B cell (primary cell): ENCODE measurements at regions not wholly inside any gene's neighbourhood (a gene's known extent, or its start where the extent isn't known, plus 50 kb on each side); places are given as distances from the start of the nearest gene placed in this dataset.

ENCODE experiments used
- ATAC-seq: fragments of 200-7000 bp; cut with Tn5 transposase; one replicate; pipeline ENCODE4 v1.10.0; 2021; ENCODE audit warnings: low read depth, mild to moderate bottlenecking, moderate number of reproducible peaks, moderate library complexity
- CTCF ChIA-PET: fragments of 350-600 bp; sonication (Branson Sonifier 250); formaldehyde crosslinking; loops from one replicate; lab custom pipeline; 2021; ENCODE audit warnings: antibody characterized with exemption, inconsistent platforms; lab: Charles Lee
- POLR2A ChIA-PET: fragments of 350-600 bp; sonication (Branson Sonifier 250); formaldehyde crosslinking; loops from one replicate; lab custom pipeline; 2021; ENCODE audit warnings: antibody characterized with exemption; lab: Charles Lee
- DNase-seq: peaks from one replicate; pipeline ENCODE4 v3.0.0; 2013
- H2AFZ ChIP-seq: 2 replicates; pipeline ENCODE4 v1.6.1; 2012; ENCODE audit warnings: mild to moderate bottlenecking, low read depth, low read length; ENCODE audit not compliant: insufficient read depth, poor library complexity, severe bottlenecking
- H3K27ac ChIP-seq, 2 donors: 1 replicate in 1 of 2; 2 replicates in 1 of 2; pipeline ENCODE4 v1.5.1; 2012 to 2013; ENCODE audit warnings: low read length in 2 of 2, mild to moderate bottlenecking in 2 of 2, moderate library complexity in 1 of 2
- H3K27me3 ChIP-seq, 4 experiments: fragments of 200-600 bp in 1 of 4; sonication (generic) in 1 of 4; replicated peaks in 1 of 4; 1 replicate in 2 of 4; 2 replicates in 2 of 4; pipeline versions ENCODE4 v1.6.1 to v1.7.0; 2013 to 2016; ENCODE audit warnings: low read length in 3 of 4, mild to moderate bottlenecking in 2 of 4, mixed read lengths in 1 of 4, moderate library complexity in 1 of 4; ENCODE audit not compliant: insufficient read depth in 4 of 4, control insufficient read depth in 3 of 4; ENCODE audit errors: control extremely low read depth in 1 of 4
- H3K36me3 ChIP-seq, 2 experiments: replicated peaks in 1 of 2; 1 replicate in 1 of 2; 2 replicates in 1 of 2; pipeline versions ENCODE4 v1.6.1 to v1.7.1; 2013; ENCODE audit warnings: low read length in 1 of 2; ENCODE audit not compliant: insufficient read depth in 2 of 2, control insufficient read depth in 1 of 2; ENCODE audit errors: control extremely low read depth in 1 of 2, extremely low read depth in 1 of 2
- H3K4me1 ChIP-seq, 2 donors: fragments of 200-600 bp in 1 of 2; sonication (generic) in 1 of 2; 1 replicate in 1 of 2; 2 replicates in 1 of 2; pipeline versions ENCODE4 v1.5.1 to v1.6.1; 2013 to 2017; ENCODE audit warnings: low read length in 2 of 2; ENCODE audit not compliant: control insufficient read depth in 2 of 2, insufficient read depth in 2 of 2
- H3K4me2 ChIP-seq: replicated peaks from 2 replicates; pipeline ENCODE3; 2012; ENCODE audit warnings: mild to moderate bottlenecking, low read depth, low read length; ENCODE audit not compliant: poor library complexity, severe bottlenecking
- H3K4me3 ChIP-seq, 5 experiments: fragments of 200-600 bp in 1 of 5; sonication (generic) in 1 of 5; 1 replicate in 3 of 5; 2 replicates in 2 of 5; pipeline versions ENCODE4 v1.5.1 to v1.7.0; 2011 to 2016; ENCODE audit warnings: low read length in 4 of 5, mild to moderate bottlenecking in 4 of 5, low read depth in 2 of 5, control low read depth in 1 of 5, moderate library complexity in 1 of 5; ENCODE audit not compliant: insufficient read depth in 1 of 5; ENCODE audit errors: control extremely low read depth in 1 of 5, extremely low read depth in 1 of 5
- H3K79me2 ChIP-seq: fragments of 200-600 bp; sonication (generic); one replicate; pipeline ENCODE4 v1.6.0; 2016; ENCODE audit warnings: low read length; ENCODE audit not compliant: control insufficient read depth, insufficient read depth
- H3K9ac ChIP-seq: fragments of 200-600 bp; sonication (generic); 2 replicates; pipeline ENCODE4 v1.6.1; 2017; ENCODE audit warnings: mild to moderate bottlenecking, low read length, moderate library complexity
- H3K9me3 ChIP-seq, 3 donors: one replicate each; pipeline versions ENCODE4 v1.6.1 to v1.7.1; 2013; ENCODE audit warnings: low read length in 2 of 3; ENCODE audit not compliant: control insufficient read depth in 2 of 3, insufficient read depth in 1 of 3; ENCODE audit errors: control extremely low read depth in 1 of 3
- H4K20me1 ChIP-seq: 2 replicates; pipeline ENCODE4 v1.6.0; 2012; ENCODE audit warnings: mild to moderate bottlenecking, low read length; ENCODE audit not compliant: insufficient read depth, control insufficient read depth, poor library complexity, severe bottlenecking
- H3K27ac Mint-ChIP-seq: one replicate; pipeline ENCODE4 v1.8.0; 2021; ENCODE audit warnings: mixed read lengths
- H3K27me3 Mint-ChIP-seq: one replicate; pipeline ENCODE4 v1.8.0; 2021; ENCODE audit warnings: mixed read lengths
- H3K4me1 Mint-ChIP-seq: one replicate; pipeline ENCODE4 v1.8.0; 2021; ENCODE audit warnings: mixed read lengths
- H3K4me3 Mint-ChIP-seq: one replicate; pipeline ENCODE4 v1.8.0; 2021; ENCODE audit warnings: mixed read lengths
- H3K9me3 Mint-ChIP-seq: one replicate; pipeline ENCODE4 v1.8.0; 2022; ENCODE audit warnings: mixed read lengths; ENCODE audit not compliant: insufficient read depth
- CTCF ChIP-seq: fragments of 200-600 bp; IDR thresholded peaks from one replicate; pipeline ENCODE4 v1.8.0; 2022; ENCODE audit warnings: antibody characterized with exemption, mild to moderate bottlenecking
- EZH2 ChIP-seq: IDR thresholded peaks from 2 replicates; pipeline ENCODE4 v1.6.1; 2012; ENCODE audit warnings: borderline replicate concordance, low read depth, mild to moderate bottlenecking, moderate library complexity, low read length; ENCODE audit not compliant: insufficient read depth, poor library complexity, severe bottlenecking
- WGBS: methylation state at CpG from one replicate; pipeline ENCODE4 v1.1.5; 2013; ENCODE audit warnings: missing lambda C conversion rate; ENCODE audit not compliant: insufficient coverage; 5-methylcytosine and 5-hydroxymethylcytosine counted together
- intact Hi-C: fragments of 100-400 bp; cut with micrococcal nuclease; formaldehyde crosslinking; loops from one replicate; pipeline ENCODE4 v1.10.0; 2022

DNA sequence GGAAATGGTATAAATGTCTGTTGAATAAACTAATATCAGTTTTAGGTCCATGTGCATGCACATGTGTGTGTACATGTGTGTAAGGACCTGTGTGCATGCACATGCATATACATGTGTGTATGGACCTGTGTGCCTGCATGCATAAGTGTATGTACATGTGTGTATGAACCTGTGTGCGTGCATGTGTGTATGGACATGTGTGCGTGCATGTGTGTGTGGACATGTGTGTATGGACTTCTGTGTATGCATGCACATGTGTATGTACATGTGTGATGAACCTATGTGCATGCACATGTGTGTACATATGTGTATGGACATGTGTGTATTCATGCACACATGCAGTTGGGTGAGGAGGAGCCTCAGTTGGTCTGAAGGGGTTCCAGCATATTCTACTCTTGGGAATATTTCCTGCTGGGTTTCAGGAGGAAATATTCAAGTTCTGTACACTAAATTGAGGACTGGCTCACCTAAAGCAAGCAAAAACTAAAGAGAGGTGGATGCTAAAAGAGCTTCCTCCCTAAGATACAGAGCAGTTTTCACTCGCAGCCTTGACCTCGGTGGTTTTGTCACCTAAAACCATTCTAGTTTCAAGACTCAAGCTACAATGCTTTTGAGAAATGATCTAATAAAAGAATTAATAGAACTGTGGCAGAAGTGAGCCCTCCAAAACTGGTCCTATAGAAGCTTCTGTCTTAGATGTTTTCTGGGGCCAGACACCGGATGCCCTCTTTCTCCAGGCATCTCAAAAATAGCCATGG is 742.8 kb downstream of the MAFB start:
- Mint-ChIP-seq H3K27ac (no peak overlapping the region), H3K9me3 (no peaks in the 10 kb centered on the region), H3K4me3 (no peak overlapping the region), H3K27me3 (peaks cover 13% of the 10 kb centered on the region), H3K4me1 (no peaks in the 10 kb centered on the region)
- H3K36me3 ChIP-seq = no peaks in the 10 kb centered on the region
- ChIA-PET POLR2A (no interaction called here), CTCF (no interaction called here)
- H3K79me2 ChIP-seq = no peaks in the 10 kb centered on the region
- no peaks in the 10 kb centered on the region for H3K9me3 ChIP-seq
- H3K4me3 ChIP-seq = no peak overlapping the region
- no peak for DNase-seq
- H3K4me2 ChIP-seq = no peak overlapping the region
- no peaks in the 10 kb centered on the region for H3K27me3 ChIP-seq
- no peaks in the 10 kb centered on the region for H3K4me1 ChIP-seq
- no peak for TF ChIP-seq CTCF
- TF ChIP-seq EZH2 = no peak
- H3K27ac ChIP-seq = no peak overlapping the region
- H4K20me1 ChIP-seq = no peaks in the 10 kb centered on the region
- no peak overlapping the region for H2AFZ ChIP-seq
- 48% methylated on average over 2 of the region's 5 CpGs for WGBS
- no peak overlapping the region for H3K9ac ChIP-seq
- no peak for ATAC-seq
- intact Hi-C loops = no loop called here

DNA sequence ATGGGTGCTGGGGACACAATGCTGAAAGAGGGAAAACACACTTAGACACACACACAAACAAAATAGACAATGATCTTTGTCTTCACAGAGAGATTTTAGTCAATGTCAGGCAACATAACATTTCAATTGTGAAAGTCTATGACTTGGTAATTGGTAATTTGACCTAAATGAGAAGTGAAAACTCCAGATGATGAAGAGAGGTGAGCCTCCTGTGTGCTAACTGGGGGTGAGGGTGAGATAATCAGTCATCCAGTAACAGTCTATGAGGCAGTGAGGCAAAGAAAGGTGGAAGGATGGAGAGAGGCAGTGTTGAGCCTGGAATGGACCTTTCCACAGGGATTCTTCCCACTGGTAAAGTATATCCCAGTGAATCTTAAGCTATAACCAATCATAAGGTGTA is 744.2 kb downstream of the MAFB start:
- H3K27ac Mint-ChIP-seq = no peak overlapping the region
- Histone ChIP-seq H3K4me2 (no peak overlapping the region), H3K4me3 (no peak overlapping the region), H3K27me3 (no peaks in the 10 kb centered on the region), H3K4me1 (no peaks in the 10 kb centered on the region), H3K36me3 (no peaks in the 10 kb centered on the region), H4K20me1 (no peaks in the 10 kb centered on the region), H3K9ac (no peak overlapping the region), H3K27ac (no peak overlapping the region), H3K9me3 (no peaks in the 10 kb centered on the region), H3K79me2 (no peaks in the 10 kb centered on the region), H2AFZ (no peak overlapping the region)
- CTCF ChIA-PET = no interaction called here
- no peak overlapping the region for H3K4me3 Mint-ChIP-seq
- peaks cover 11% of the 10 kb centered on the region for H3K27me3 Mint-ChIP-seq
- POLR2A ChIA-PET = no interaction called here
- H3K9me3 Mint-ChIP-seq = no peaks in the 10 kb centered on the region
- no peaks in the 10 kb centered on the region for H3K4me1 Mint-ChIP-seq
- intact Hi-C loops = no loop called here
- DNase-seq (no peak), ATAC-seq (no peak)
- no peak for TF ChIP-seq EZH2
- TF ChIP-seq CTCF = no peak
